GM12878 (cell line): ENCODE measurements at regions not wholly inside any gene's neighbourhood (a gene's known extent, or its start where the extent isn't known, plus 50 kb on each side); places are given as distances from the start of the nearest gene placed in this dataset.

Experiments used
- ATF3 ChIP-seq: IDR thresholded peaks from 2 replicates; pipeline ENCODE4 v1.6.1; 2011; ENCODE audit warnings: low read depth, mild to moderate bottlenecking, low read length, moderate library complexity, borderline replicate concordance; ENCODE audit errors: extremely low read depth
- ATF7 ChIP-seq: fragments of 450-650 bp; IDR thresholded peaks from 2 replicates; pipeline ENCODE4 v1.6.1; 2016; ENCODE audit warnings: low read depth, mild to moderate bottlenecking
- CBX5 ChIP-seq: sonication (generic); IDR thresholded peaks from 2 replicates; pipeline ENCODE4 v1.6.1; 2016; ENCODE audit warnings: low read depth, moderate library complexity, mild to moderate bottlenecking, inconsistent platforms
- CHD4 ChIP-seq: fragments of 200-600 bp; sonication (generic); IDR thresholded peaks from 2 replicates; pipeline ENCODE4 v1.6.1; 2016; ENCODE audit warnings: mild to moderate bottlenecking
- CUX1 ChIP-seq: IDR thresholded peaks from 2 replicates; pipeline ENCODE4 v1.6.1; 2012; ENCODE audit warnings: improper control_type of control experiment, low read depth, low read length; ENCODE audit not compliant: insufficient replicate concordance
- E2F8 ChIP-seq: fragments of 450-650 bp; IDR thresholded peaks from 2 replicates; pipeline ENCODE4 v1.6.1; 2018; ENCODE audit warnings: mild to moderate bottlenecking, low read depth, moderate library complexity; ENCODE audit not compliant: partially characterized antibody
- FOXK2 ChIP-seq: fragments of 450-650 bp; IDR thresholded peaks from 2 replicates; pipeline ENCODE4 v1.6.1; 2017; ENCODE audit warnings: mild to moderate bottlenecking, moderate library complexity
- HCFC1 ChIP-seq: fragments of 150-350 bp; IDR thresholded peaks from 2 replicates; pipeline ENCODE4 v1.6.1; 2014; ENCODE audit warnings: low read length
- JUND ChIP-seq: IDR thresholded peaks from 2 replicates; pipeline ENCODE4 v1.6.1; 2012; ENCODE audit warnings: low read depth, mild to moderate bottlenecking, low read length, improper control_type of control experiment, moderate library complexity
- MEF2A ChIP-seq: IDR thresholded peaks from 2 replicates; pipeline ENCODE4 v1.6.1; 2011; ENCODE audit warnings: low read depth, mild to moderate bottlenecking, low read length, moderate library complexity; ENCODE audit not compliant: insufficient read depth
- NFXL1 ChIP-seq: fragments of 450-650 bp; IDR thresholded peaks from 2 replicates; pipeline ENCODE4 v1.6.1; 2017; ENCODE audit warnings: antibody characterized with exemption, mild to moderate bottlenecking, borderline replicate concordance
- NR2C1 ChIP-seq: fragments of 450-650 bp; IDR thresholded peaks from 2 replicates; pipeline ENCODE4 v1.6.1; 2017; ENCODE audit warnings: antibody characterized with exemption, mild to moderate bottlenecking, moderate library complexity
- NR2F1 ChIP-seq: fragments of 450-650 bp; conservative IDR thresholded peaks from 2 replicates; pipeline ENCODE4 v1.6.1; 2017; ENCODE audit warnings: mild to moderate bottlenecking
- POU2F2 ChIP-seq: IDR thresholded peaks from 3 replicates; pipeline ENCODE4 v1.6.1; 2011; ENCODE audit warnings: low read depth, mild to moderate bottlenecking, low read length, borderline replicate concordance
- RAD51 ChIP-seq: fragments of 450-650 bp; IDR thresholded peaks from 2 replicates; pipeline ENCODE4 v1.6.1; 2016; ENCODE audit warnings: moderate library complexity, mild to moderate bottlenecking, inconsistent platforms
- SKIL ChIP-seq: fragments of 450-650 bp; IDR thresholded peaks from 2 replicates; pipeline ENCODE4 v1.6.1; 2017; ENCODE audit warnings: mild to moderate bottlenecking, low read depth, inconsistent platforms; ENCODE audit not compliant: poor library complexity, severe bottlenecking
- STAT1 ChIP-seq: fragments of 450-650 bp; conservative IDR thresholded peaks from 2 replicates; pipeline ENCODE4 v1.6.1; 2014; ENCODE audit warnings: antibody characterized with exemption, mild to moderate bottlenecking
- TCF7 ChIP-seq: IDR thresholded peaks from 2 replicates; pipeline ENCODE4 v1.6.1; 2014; ENCODE audit warnings: antibody characterized with exemption, borderline replicate concordance
- ZNF274 ChIP-seq: IDR thresholded peaks from one replicate; pipeline ENCODE4 v1.8.0; 2011; ENCODE audit not compliant: insufficient read length, insufficient read depth
- ZZZ3 ChIP-seq: IDR thresholded peaks from 2 replicates; pipeline ENCODE4 v1.6.1; 2011; ENCODE audit warnings: low read depth; ENCODE audit not compliant: control insufficient read depth, insufficient read length

- no peak for TF ChIP-seq E2F8
- no peak for TF ChIP-seq ATF3
- no peak for TF ChIP-seq FOXK2
- TF ChIP-seq POU2F2, result peak; percentile 55; the same call in 1 of the 3 replicates
- peak; percentile 72 for TF ChIP-seq SKIL
- peak; percentile 91 for TF ChIP-seq CBX5
- TF ChIP-seq STAT1, result no peak
- peak; percentile 76; the same call in 1 of the 2 replicates for TF ChIP-seq MEF2A
- peak; percentile 91; the same call in 1 of the 2 replicates for TF ChIP-seq TCF7
- no peak for TF ChIP-seq NFXL1
- TF ChIP-seq JUND, result no peak
- TF ChIP-seq ZNF274, result no peak
- no peak for TF ChIP-seq RAD51
- TF ChIP-seq NR2F1, result peak; percentile 47
- peak; percentile 72 for TF ChIP-seq ATF7
- TF ChIP-seq NR2C1, result no peak
- no peak for TF ChIP-seq ZZZ3
- TF ChIP-seq HCFC1, result no peak
- TF ChIP-seq CHD4, result no peak
- TF ChIP-seq CUX1, result peak; percentile 52
Observed at GRCh38 chr12:24705741-24706358, 243.1 kb downstream of the BCAT1 start (continued).
